ENCODE measurements at regions not wholly inside any gene's neighbourhood (a gene's known extent, or its start where the extent isn't known, plus 50 kb on each side); places are given as distances from the start of the nearest gene placed in this dataset.
"Not testable (repeated sequence)": the region's sequence is repeated elsewhere in the genome, so short reads cannot be mapped to it uniquely, and the experiment has no call there.

GRCh38 chr2:89145342-89145741 lies 453.9 kb downstream of the RPIA start:
- DNase-seq (ENCODE audit: low read depth) = not testable (repeated sequence)

- DNase-seq (ENCODE audit: low read depth) = not testable (repeated sequence)
Measured at GRCh38 chr2:89148256-89148655, 456.8 kb downstream of the RPIA start.

GRCh38 chr2:89151699-89152098 lies 460.2 kb downstream of the RPIA start:
- not testable (repeated sequence) for DNase-seq (ENCODE audit: low read depth)

- DNase-seq (ENCODE audit: low read depth) = not testable (repeated sequence)
Measured at GRCh38 chr2:89152501-89152900, 461.0 kb downstream of the RPIA start.

GRCh38 chr2:89153210-89153609 lies 461.7 kb downstream of the RPIA start:
- not testable (repeated sequence) for DNase-seq (ENCODE audit: low read depth)

- DNase-seq (ENCODE audit: low read depth) = not testable (repeated sequence)
Measured at GRCh38 chr2:89154247-89154682, 462.8 kb downstream of the RPIA start.

GRCh38 chr2:89160306-89160705 lies 468.8 kb downstream of the RPIA start:
- DNase-seq (ENCODE audit: low read depth) = not testable (repeated sequence)

- DNase-seq (ENCODE audit: low read depth) = not testable (repeated sequence)
Measured at GRCh38 chr2:89161626-89162025, 470.2 kb downstream of the RPIA start.

- DNase-seq (ENCODE audit: low read depth) = not testable (repeated sequence)
Measured at GRCh38 chr2:89170506-89171173, 479.2 kb downstream of the RPIA start.

GRCh38 chr2:89171174-89171519 lies 479.7 kb downstream of the RPIA start:
- DNase-seq (ENCODE audit: low read depth) = not testable (repeated sequence)

GRCh38 chr2:89177004-89177403 lies 485.5 kb downstream of the RPIA start:
- DNase-seq (ENCODE audit: low read depth) = not testable (repeated sequence)

GRCh38 chr2:89182221-89182620 lies 490.7 kb downstream of the RPIA start:
- DNase-seq (ENCODE audit: low read depth) = peak; percentile 0

- DNase-seq (ENCODE audit: low read depth) = not testable (repeated sequence)
Measured at GRCh38 chr2:89184746-89185145, 493.3 kb downstream of the RPIA start.

- not testable (repeated sequence) for DNase-seq (ENCODE audit: low read depth)
Measured at GRCh38 chr2:89195636-89196251, 504.3 kb downstream of the RPIA start.

- not testable (repeated sequence) for DNase-seq (ENCODE audit: low read depth)
Measured at GRCh38 chr2:89196719-89197118, 505.2 kb downstream of the RPIA start.

- not testable (repeated sequence) for DNase-seq (ENCODE audit: low read depth)
Measured at GRCh38 chr2:89198026-89198425, 506.6 kb downstream of the RPIA start.

GRCh38 chr2:89199453-89200246 lies 508.2 kb downstream of the RPIA start:
- DNase-seq (ENCODE audit: low read depth) = not testable (repeated sequence)

- not testable (repeated sequence) for DNase-seq (ENCODE audit: low read depth)
Measured at GRCh38 chr2:89200247-89200527, 508.7 kb downstream of the RPIA start.

GRCh38 chr2:89202518-89202917 lies 511.0 kb downstream of the RPIA start:
- not testable (repeated sequence) for DNase-seq (ENCODE audit: low read depth)

- DNase-seq (ENCODE audit: low read depth) = peak; percentile 7
Measured at GRCh38 chr2:89205153-89205552, 513.7 kb downstream of the RPIA start.

GRCh38 chr2:89208144-89208932 lies 516.9 kb downstream of the RPIA start:
- DNase-seq (ENCODE audit: low read depth) = peak; percentile 46

- DNase-seq (ENCODE audit: low read depth) = not testable (repeated sequence)
Measured at GRCh38 chr2:89213151-89213550, 521.7 kb downstream of the RPIA start.

Data from M059J (cell line).